ENCODE measurements at regions not wholly inside any gene's neighbourhood (a gene's known extent, or its start where the extent isn't known, plus 50 kb on each side); places are given as distances from the start of the nearest gene placed in this dataset.

DNA sequence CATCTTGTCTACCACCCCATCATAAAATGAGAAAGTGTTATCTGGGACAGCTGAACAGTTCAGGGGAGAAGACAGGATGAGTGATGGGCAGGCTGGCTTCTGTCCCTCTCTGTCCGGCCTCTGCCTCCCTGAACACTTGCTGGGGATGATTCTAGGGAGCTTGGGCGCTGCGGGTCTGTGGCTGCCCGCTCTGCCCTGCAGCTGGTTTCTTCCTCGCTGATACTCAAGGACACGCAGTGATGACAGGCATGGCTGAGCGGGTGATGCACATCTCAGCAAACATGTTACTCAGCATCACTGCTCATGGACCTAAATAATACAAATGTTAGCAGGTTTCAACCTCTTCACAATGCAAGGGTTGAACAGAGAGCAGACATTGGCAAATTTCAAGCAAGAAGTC, 161.1 kb downstream of the TMEM18 start:
- H3K27me3 ChIP-seq (ENCODE audit: control insufficient read depth, insufficient read depth, low read length): no peaks in the 10 kb centered on the region
- no peak for FAIRE-seq
- no peak overlapping the region for H3K4me3 ChIP-seq (ENCODE audit: low read depth, low read length)
- H3K36me3 ChIP-seq (ENCODE audit: control insufficient read depth, insufficient read depth, low read length): no peaks in the 10 kb centered on the region
- DNase-seq (ENCODE audit: low read depth): no peak
- TF ChIP-seq, protein P1, sequence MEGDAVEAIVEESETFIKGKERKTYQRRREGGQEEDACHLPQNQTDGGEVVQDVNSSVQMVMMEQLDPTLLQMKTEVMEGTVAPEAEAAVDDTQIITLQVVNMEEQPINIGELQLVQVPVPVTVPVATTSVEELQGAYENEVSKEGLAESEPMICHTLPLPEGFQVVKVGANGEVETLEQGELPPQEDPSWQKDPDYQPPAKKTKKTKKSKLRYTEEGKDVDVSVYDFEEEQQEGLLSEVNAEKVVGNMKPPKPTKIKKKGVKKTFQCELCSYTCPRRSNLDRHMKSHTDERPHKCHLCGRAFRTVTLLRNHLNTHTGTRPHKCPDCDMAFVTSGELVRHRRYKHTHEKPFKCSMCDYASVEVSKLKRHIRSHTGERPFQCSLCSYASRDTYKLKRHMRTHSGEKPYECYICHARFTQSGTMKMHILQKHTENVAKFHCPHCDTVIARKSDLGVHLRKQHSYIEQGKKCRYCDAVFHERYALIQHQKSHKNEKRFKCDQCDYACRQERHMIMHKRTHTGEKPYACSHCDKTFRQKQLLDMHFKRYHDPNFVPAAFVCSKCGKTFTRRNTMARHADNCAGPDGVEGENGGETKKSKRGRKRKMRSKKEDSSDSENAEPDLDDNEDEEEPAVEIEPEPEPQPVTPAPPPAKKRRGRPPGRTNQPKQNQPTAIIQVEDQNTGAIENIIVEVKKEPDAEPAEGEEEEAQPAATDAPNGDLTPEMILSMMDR (IDR thresholded peaks at IDR 0.05; ENCODE audit: insufficient read depth, low read length, severe bottlenecking): no peak

DNA sequence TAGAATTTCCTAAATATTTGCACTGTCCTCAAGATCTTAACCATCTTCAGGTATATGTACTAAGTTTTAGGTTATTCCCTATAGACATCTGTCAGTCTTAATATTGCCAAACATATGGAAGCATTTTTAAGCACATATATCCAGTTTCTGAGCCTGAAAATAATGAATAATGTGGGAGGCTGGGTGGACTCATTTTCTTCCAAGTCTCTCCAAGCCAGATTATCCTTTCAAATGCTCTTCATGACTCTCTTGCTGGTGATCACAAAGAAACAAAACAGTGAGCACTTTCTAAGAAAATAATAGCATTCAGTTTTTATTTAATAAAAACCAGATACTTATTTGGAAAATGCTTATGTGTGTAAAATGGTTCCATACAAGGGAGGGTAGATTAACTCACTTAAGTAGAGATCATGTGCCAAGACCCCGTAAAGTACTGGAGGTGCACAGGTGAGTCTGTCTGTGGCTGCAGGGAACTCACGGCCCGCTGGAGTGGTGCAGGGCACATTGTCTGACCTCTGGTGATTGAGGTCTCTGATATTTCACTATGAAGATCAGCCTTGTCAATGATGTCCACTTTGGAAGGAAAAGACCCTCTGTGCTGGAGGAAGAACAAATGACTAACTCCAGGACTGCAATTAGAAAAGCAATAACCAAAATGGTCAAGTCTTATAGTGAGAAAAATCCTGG, 161.6 kb downstream of the TMEM18 start:
- H3K27me3 ChIP-seq (ENCODE audit: control insufficient read depth, insufficient read depth, low read length): no peaks in the 10 kb centered on the region

DNA sequence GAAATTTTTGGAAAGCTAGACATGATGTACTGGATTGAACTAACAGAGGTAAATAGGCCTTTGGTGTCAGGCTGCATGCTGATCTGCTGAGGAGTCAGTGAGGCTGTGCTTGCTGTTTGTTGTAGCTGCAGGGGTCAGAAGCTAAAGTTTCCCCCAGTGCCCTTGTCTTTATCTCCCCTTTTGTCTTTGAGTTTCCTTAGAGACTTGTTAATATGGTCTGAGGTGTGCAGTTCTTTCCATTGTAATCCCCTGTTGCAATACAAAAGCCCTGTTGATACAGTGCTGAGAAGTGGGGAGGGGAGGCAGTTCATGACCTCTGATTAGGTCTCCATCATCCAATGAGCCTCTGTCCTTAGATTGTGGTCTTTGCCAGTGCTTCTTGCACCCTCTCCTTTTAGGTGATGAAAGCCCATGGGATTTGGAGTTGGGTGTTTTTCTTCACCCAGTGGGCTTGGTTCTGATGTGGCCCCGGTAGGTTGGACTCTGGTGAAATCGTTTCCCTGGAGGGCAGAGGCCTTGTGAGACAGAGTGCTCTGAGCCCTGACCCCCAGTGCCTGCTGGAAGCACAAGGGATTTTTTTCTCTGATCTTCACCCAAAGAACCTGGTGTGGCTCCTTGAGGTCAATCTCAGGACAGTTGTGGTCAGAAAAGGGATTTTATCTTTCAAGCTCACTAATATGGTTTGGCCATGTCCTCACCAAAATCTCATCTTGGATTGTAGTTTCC, 163.1 kb downstream of the TMEM18 start:
- TF ChIP-seq, protein P1 (IDR thresholded peaks at IDR 0.05; ENCODE audit: insufficient read depth, low read length, severe bottlenecking): no peak
- no peaks in the 10 kb centered on the region for H3K36me3 ChIP-seq (ENCODE audit: control insufficient read depth, insufficient read depth, low read length)
- DNase-seq (ENCODE audit: low read depth) (no peak), FAIRE-seq (no peak)
- no peaks in the 10 kb centered on the region for H3K27me3 ChIP-seq (ENCODE audit: control insufficient read depth, insufficient read depth, low read length)
- H3K4me3 ChIP-seq (ENCODE audit: low read depth, low read length): no peak overlapping the region

More for the DNA sequence above, 161.6 kb downstream of the TMEM18 start:
- TF ChIP-seq, protein P1 (IDR thresholded peaks at IDR 0.05; ENCODE audit: insufficient read depth, low read length, severe bottlenecking): no peak
- DNase-seq (ENCODE audit: low read depth) (no peak), FAIRE-seq (no peak)
- no peak overlapping the region for H3K4me3 ChIP-seq (ENCODE audit: low read depth, low read length)
- H3K36me3 ChIP-seq (ENCODE audit: control insufficient read depth, insufficient read depth, low read length): no peaks in the 10 kb centered on the region

DNA sequence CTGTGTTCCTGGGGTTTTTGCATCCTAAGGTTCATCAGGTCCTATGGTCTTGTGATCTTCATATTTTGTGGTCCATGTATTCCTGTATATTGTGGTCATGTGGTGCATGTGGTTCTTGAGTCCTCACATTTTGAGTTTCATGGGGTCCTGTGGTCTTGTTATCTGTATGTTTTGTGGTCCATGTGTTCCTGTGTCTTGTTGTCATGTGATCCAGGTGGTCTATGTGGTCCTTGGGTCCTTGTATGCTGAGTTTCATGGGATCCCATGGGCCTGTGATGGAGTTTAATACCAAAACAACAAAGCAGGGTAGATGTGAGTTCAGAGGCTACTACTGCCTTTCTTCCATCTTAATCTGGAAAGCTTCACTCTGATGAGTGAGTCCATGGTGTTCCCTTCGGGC, 166.4 kb downstream of the TMEM18 start:
- no peak overlapping the region for H3K4me3 ChIP-seq (ENCODE audit: low read depth, low read length)
- TF ChIP-seq, protein P1 (IDR thresholded peaks at IDR 0.05; ENCODE audit: insufficient read depth, low read length, severe bottlenecking): no peak
- H3K36me3 ChIP-seq (ENCODE audit: control insufficient read depth, insufficient read depth, low read length): no peaks in the 10 kb centered on the region
- H3K27me3 ChIP-seq (ENCODE audit: control insufficient read depth, insufficient read depth, low read length): no peaks in the 10 kb centered on the region
- DNase-seq (ENCODE audit: low read depth): no peak
- FAIRE-seq: no peak

DNA sequence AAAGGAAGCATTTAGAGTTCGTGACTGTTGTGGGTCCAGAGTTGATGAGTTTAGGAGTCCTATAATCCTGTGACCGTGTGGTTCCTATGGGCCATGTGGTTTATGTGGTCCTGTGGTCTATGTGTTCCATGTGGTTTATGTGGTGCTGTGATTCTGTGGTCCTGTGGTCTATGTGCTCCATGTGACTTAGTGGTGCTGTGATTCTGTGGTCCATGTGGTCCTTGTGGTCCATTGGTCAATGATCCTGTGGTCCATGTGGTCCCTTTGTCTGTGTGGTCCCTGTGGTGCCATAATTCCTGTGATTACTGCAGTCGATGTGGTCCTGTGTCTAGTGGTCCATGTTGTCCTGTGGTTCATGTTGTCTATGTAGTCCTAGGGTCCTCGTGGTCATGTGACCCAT, 167.3 kb downstream of the TMEM18 start:
- no peak for DNase-seq (ENCODE audit: low read depth)
- Histone ChIP-seq H3K27me3 (ENCODE audit: control insufficient read depth, insufficient read depth, low read length) (no peaks in the 10 kb centered on the region), H3K4me3 (ENCODE audit: low read depth, low read length) (no peak overlapping the region), H3K36me3 (ENCODE audit: control insufficient read depth, insufficient read depth, low read length) (no peaks in the 10 kb centered on the region)
- FAIRE-seq: no peak
- TF ChIP-seq, protein P1 (IDR thresholded peaks at IDR 0.05; ENCODE audit: insufficient read depth, low read length, severe bottlenecking): no peak
